WTC11 (cell line): ENCODE measurements at regions not wholly inside any gene's neighbourhood (a gene's known extent, or its start where the extent isn't known, plus 50 kb on each side); places are given as distances from the start of the nearest gene placed in this dataset.
A peak's percentile ranks its signal among the peaks of the same experiment; 100 is the strongest.

ENCODE experiments used
- ATAC-seq: fragments of 200-7000 bp; cut with Tn5 transposase; 2 replicates; pipeline ENCODE4 v1.10.0; 2021; ENCODE audit warnings: mild to moderate bottlenecking, moderate library complexity
- CTCF ChIA-PET: fragments of 300-600 bp; sonication (Branson Sonifier 250); formaldehyde crosslinking; loops from one replicate; lab custom pipeline; 2021; ENCODE audit warnings: antibody characterized with exemption; lab: Charles Lee
- POLR2A ChIA-PET: fragments of 350-600 bp; sonication (Branson Sonifier 250); formaldehyde crosslinking; loops from one replicate; lab custom pipeline; 2021; ENCODE audit warnings: antibody characterized with exemption; lab: Charles Lee
- DNase-seq: peaks from one replicate; pipeline ENCODE4 v3.0.0; 2021; ENCODE audit warnings: low spot score
- H3K27ac Mint-ChIP-seq: 2 replicates; pipeline ENCODE4 v1.8.0; 2021; ENCODE audit warnings: mixed read lengths
- H3K27me3 Mint-ChIP-seq: 2 replicates; pipeline ENCODE4 v1.8.0; 2021; ENCODE audit warnings: low read depth, mild to moderate bottlenecking, moderate library complexity, mixed read lengths
- H3K36me3 Mint-ChIP-seq: 2 replicates; pipeline ENCODE4 v1.8.0; 2021; ENCODE audit warnings: mixed read lengths
- H3K4me1 Mint-ChIP-seq: 2 replicates; pipeline ENCODE4 v1.8.0; 2022; ENCODE audit warnings: mixed read lengths
- H3K4me3 Mint-ChIP-seq: 2 replicates; pipeline ENCODE4 v1.8.0; 2021; ENCODE audit warnings: mild to moderate bottlenecking, moderate library complexity, mixed read lengths
- H3K9me3 Mint-ChIP-seq: 2 replicates; pipeline ENCODE4 v1.8.0; 2021; ENCODE audit warnings: mixed read lengths
- CBFB ChIP-seq: sonication (generic); formaldehyde crosslinking; IDR thresholded peaks from 2 replicates; pipeline ENCODE4 v1.8.1; 2022; ENCODE audit warnings: mild to moderate bottlenecking, low read depth, missing genetic modification reagents
- ESRRA ChIP-seq: sonication (generic); formaldehyde crosslinking; IDR thresholded peaks from 2 replicates; pipeline ENCODE4 v1.8.1; 2022; ENCODE audit warnings: mild to moderate bottlenecking, missing genetic modification reagents, borderline replicate concordance
- NFE2L1 ChIP-seq: sonication (generic); formaldehyde crosslinking; IDR thresholded peaks from 2 replicates; pipeline ENCODE4 v1.8.1; 2023; ENCODE audit warnings: missing genetic modification reagents
- NR3C1 ChIP-seq: sonication (generic); formaldehyde crosslinking; conservative IDR thresholded peaks from 2 replicates; pipeline ENCODE4 v1.8.1; 2023; ENCODE audit warnings: low read depth, mild to moderate bottlenecking, missing genetic modification reagents
- RELA ChIP-seq: sonication (generic); formaldehyde crosslinking; IDR thresholded peaks from 2 replicates; pipeline ENCODE4 v1.8.1; 2022; ENCODE audit warnings: missing genetic modification reagents, mild to moderate bottlenecking, borderline replicate concordance
- SMAD4 ChIP-seq: sonication (generic); formaldehyde crosslinking; IDR thresholded peaks from 2 replicates; pipeline ENCODE4 v1.8.0; 2022; ENCODE audit warnings: mild to moderate bottlenecking, missing genetic modification reagents
- SP1 ChIP-seq: sonication (generic); formaldehyde crosslinking; conservative IDR thresholded peaks from 2 replicates; pipeline ENCODE4 v1.8.1; 2022; ENCODE audit warnings: missing genetic modification reagents
- TCF7 ChIP-seq: sonication (generic); formaldehyde crosslinking; IDR thresholded peaks from 2 replicates; pipeline ENCODE4 v1.8.0; 2022; ENCODE audit warnings: mild to moderate bottlenecking, low read depth, missing genetic modification reagents, moderate library complexity
- TEAD1 ChIP-seq: sonication (generic); formaldehyde crosslinking; IDR thresholded peaks from 2 replicates; pipeline ENCODE4 v1.8.0; 2022; ENCODE audit warnings: mild to moderate bottlenecking, missing genetic modification reagents
- ZNF121 ChIP-seq: sonication (generic); formaldehyde crosslinking; IDR thresholded peaks from 2 replicates; pipeline ENCODE4 v1.8.0; 2023; ENCODE audit warnings: missing genetic modification reagents
- ZNF263 ChIP-seq: sonication (generic); formaldehyde crosslinking; IDR thresholded peaks from 2 replicates; pipeline ENCODE4 v1.8.1; 2022; ENCODE audit warnings: low read depth, mild to moderate bottlenecking, moderate library complexity, missing genetic modification reagents
- TF ChIP-seq, protein P1 (sequence below): sonication (generic); formaldehyde crosslinking; conservative IDR thresholded peaks from 2 replicates; pipeline ENCODE4 v1.8.1; 2022; ENCODE audit warnings: mild to moderate bottlenecking, missing genetic modification reagents
- TF ChIP-seq, protein P2 (sequence below): fragments of 200-600 bp; IDR thresholded peaks from 2 replicates; pipeline ENCODE4 v1.8.0; 2022; ENCODE audit warnings: antibody characterized with exemption
- TF ChIP-seq, protein P3 (sequence below): sonication (generic); formaldehyde crosslinking; IDR thresholded peaks from 2 replicates; pipeline ENCODE4 v1.8.0; 2022; ENCODE audit warnings: missing genetic modification reagents
- TF ChIP-seq, protein P4 (sequence below): sonication (generic); formaldehyde crosslinking; IDR thresholded peaks from 2 replicates; pipeline ENCODE4 v1.8.1; 2022; ENCODE audit warnings: low read depth, missing genetic modification reagents, borderline replicate concordance
- TF ChIP-seq, protein P5 (sequence below): sonication (generic); formaldehyde crosslinking; IDR thresholded peaks from 2 replicates; pipeline ENCODE4 v1.8.1; 2023; ENCODE audit warnings: mild to moderate bottlenecking, missing genetic modification reagents
- TF ChIP-seq, protein P6 (sequence below): fragments of 250-450 bp; sonication (Bioruptor Pico); IDR thresholded peaks from 2 replicates; pipeline ENCODE4 v2.1.2; 2022; ENCODE audit warnings: mild to moderate bottlenecking, moderate library complexity
- TF ChIP-seq, protein P7 (sequence below): sonication (generic); formaldehyde crosslinking; IDR thresholded peaks from 2 replicates; pipeline ENCODE4 v1.8.0; 2022; ENCODE audit warnings: mild to moderate bottlenecking, missing genetic modification reagents
- TF ChIP-seq, protein P8 (sequence below): sonication (generic); formaldehyde crosslinking; IDR thresholded peaks from 2 replicates; pipeline ENCODE4 v1.8.1; 2022; ENCODE audit warnings: low read depth, mild to moderate bottlenecking, moderate library complexity, missing genetic modification reagents, borderline replicate concordance

DNA sequence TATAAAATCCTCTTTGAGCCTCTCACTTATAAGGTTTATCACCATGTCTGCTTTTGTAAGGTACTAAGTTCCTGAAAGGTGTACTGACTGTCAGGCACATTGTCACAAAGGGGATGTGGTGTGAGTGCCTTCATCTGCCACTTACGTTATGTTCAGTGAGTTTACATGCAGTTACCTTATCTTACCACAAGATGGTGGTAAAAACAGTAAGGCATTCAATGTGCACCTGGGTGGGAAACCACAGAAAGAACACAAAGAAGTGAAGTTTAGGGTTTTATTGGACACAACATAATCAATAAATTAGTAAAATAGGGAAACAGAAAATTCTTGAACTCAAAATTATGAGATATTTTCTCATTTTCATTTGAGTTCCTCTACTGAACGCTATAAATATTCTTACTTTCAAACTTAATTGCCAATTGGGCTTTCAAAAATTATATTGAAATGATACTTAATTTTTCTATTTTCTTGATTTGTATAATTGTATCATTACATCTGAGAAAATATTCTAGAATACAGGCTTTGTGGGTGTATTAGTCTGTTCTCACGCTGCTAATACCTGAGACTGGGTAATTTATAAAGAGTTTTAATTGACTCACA, 650.8 kb downstream of the PCDH7 start:
- no peak for TF ChIP-seq ESRRA
- TF ChIP-seq, protein P1, sequence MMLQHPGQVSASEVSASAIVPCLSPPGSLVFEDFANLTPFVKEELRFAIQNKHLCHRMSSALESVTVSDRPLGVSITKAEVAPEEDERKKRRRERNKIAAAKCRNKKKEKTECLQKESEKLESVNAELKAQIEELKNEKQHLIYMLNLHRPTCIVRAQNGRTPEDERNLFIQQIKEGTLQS (CRISPR knock-in tag) = no peak
- TF ChIP-seq, protein P2, sequence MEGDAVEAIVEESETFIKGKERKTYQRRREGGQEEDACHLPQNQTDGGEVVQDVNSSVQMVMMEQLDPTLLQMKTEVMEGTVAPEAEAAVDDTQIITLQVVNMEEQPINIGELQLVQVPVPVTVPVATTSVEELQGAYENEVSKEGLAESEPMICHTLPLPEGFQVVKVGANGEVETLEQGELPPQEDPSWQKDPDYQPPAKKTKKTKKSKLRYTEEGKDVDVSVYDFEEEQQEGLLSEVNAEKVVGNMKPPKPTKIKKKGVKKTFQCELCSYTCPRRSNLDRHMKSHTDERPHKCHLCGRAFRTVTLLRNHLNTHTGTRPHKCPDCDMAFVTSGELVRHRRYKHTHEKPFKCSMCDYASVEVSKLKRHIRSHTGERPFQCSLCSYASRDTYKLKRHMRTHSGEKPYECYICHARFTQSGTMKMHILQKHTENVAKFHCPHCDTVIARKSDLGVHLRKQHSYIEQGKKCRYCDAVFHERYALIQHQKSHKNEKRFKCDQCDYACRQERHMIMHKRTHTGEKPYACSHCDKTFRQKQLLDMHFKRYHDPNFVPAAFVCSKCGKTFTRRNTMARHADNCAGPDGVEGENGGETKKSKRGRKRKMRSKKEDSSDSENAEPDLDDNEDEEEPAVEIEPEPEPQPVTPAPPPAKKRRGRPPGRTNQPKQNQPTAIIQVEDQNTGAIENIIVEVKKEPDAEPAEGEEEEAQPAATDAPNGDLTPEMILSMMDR = peak; percentile 80
- TF ChIP-seq CBFB (CRISPR knock-in tag) = no peak
- no peak for TF ChIP-seq SMAD4
- TF ChIP-seq, protein P3, sequence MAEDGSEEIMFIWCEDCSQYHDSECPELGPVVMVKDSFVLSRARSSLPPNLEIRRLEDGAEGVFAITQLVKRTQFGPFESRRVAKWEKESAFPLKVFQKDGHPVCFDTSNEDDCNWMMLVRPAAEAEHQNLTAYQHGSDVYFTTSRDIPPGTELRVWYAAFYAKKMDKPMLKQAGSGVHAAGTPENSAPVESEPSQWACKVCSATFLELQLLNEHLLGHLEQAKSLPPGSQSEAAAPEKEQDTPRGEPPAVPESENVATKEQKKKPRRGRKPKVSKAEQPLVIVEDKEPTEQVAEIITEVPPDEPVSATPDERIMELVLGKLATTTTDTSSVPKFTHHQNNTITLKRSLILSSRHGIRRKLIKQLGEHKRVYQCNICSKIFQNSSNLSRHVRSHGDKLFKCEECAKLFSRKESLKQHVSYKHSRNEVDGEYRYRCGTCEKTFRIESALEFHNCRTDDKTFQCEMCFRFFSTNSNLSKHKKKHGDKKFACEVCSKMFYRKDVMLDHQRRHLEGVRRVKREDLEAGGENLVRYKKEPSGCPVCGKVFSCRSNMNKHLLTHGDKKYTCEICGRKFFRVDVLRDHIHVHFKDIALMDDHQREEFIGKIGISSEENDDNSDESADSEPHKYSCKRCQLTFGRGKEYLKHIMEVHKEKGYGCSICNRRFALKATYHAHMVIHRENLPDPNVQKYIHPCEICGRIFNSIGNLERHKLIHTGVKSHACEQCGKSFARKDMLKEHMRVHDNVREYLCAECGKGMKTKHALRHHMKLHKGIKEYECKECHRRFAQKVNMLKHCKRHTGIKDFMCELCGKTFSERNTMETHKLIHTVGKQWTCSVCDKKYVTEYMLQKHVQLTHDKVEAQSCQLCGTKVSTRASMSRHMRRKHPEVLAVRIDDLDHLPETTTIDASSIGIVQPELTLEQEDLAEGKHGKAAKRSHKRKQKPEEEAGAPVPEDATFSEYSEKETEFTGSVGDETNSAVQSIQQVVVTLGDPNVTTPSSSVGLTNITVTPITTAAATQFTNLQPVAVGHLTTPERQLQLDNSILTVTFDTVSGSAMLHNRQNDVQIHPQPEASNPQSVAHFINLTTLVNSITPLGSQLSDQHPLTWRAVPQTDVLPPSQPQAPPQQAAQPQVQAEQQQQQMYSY (CRISPR knock-in tag) = no peak
- CTCF ChIA-PET = no interaction called here
- peaks cover 3% of the 10 kb centered on the region; the same call in 1 of the 2 replicates for H3K36me3 Mint-ChIP-seq
- peaks cover 23% of the 10 kb centered on the region for H3K9me3 Mint-ChIP-seq
- POLR2A ChIA-PET = no interaction called here
- H3K27me3 Mint-ChIP-seq = no peaks in the 10 kb centered on the region
- H3K4me3 Mint-ChIP-seq = no peak overlapping the region
- peak; percentile 81 for ATAC-seq
- no peak overlapping the region for H3K27ac Mint-ChIP-seq
- DNase-seq = no peak
- no peaks in the 10 kb centered on the region for H3K4me1 Mint-ChIP-seq

DNA sequence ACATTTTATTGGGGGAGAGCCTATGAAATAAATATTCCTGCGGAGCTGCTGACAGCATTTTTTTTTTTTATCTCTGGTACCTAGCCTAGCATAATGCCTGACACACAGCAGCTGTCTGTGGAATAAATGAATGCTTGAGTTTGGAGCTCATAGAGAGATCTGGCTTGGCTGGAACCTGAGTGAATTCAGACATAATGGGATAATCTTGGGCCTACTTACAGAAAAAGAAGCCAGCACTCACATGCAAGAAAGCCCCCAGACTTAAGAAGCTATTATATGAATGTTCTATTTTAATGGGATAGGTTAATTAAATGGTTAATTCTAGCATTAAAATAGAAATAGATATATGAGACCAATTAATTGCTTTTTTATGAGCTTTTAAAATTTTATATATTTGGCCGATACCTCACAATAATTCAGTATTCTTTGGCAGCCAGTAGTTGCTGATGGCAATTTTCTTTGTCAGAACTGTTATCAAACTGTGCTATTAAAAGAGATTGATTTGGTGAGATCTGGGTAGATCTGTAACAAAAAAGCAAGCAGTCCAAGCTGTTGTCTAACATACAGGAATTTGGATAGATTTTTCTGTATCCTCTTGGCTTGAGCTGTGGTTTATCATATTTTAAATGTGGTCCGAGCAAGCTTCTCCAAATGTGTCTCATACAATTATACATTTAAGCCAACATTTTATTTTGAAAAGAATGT, 654.2 kb downstream of the PCDH7 start:
- H3K27me3 Mint-ChIP-seq = no peaks in the 10 kb centered on the region
- POLR2A ChIA-PET = no interaction called here
- no peak for ATAC-seq
- H3K9me3 Mint-ChIP-seq = peaks cover 23% of the 10 kb centered on the region
- no peak overlapping the region for H3K4me3 Mint-ChIP-seq
- DNase-seq = no peak
- H3K36me3 Mint-ChIP-seq = peaks cover 3% of the 10 kb centered on the region; the same call in 1 of the 2 replicates
- no peaks in the 10 kb centered on the region for H3K4me1 Mint-ChIP-seq
- CTCF ChIA-PET = no interaction called here
- H3K27ac Mint-ChIP-seq = no peak overlapping the region
- TF ChIP-seq NFE2L1 (CRISPR knock-in tag) (no peak), TCF7 (no peak), SP1 (CRISPR knock-in tag) (no peak), ZNF121 (CRISPR knock-in tag) (no peak), ZNF263 (CRISPR knock-in tag) (no peak), TEAD1 (no peak), RELA (no peak), NR3C1 (CRISPR knock-in tag) (no peak)
- TF ChIP-seq, protein P4, sequence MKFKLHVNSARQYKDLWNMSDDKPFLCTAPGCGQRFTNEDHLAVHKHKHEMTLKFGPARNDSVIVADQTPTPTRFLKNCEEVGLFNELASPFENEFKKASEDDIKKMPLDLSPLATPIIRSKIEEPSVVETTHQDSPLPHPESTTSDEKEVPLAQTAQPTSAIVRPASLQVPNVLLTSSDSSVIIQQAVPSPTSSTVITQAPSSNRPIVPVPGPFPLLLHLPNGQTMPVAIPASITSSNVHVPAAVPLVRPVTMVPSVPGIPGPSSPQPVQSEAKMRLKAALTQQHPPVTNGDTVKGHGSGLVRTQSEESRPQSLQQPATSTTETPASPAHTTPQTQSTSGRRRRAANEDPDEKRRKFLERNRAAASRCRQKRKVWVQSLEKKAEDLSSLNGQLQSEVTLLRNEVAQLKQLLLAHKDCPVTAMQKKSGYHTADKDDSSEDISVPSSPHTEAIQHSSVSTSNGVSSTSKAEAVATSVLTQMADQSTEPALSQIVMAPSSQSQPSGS = no peak
- TF ChIP-seq, protein P5, sequence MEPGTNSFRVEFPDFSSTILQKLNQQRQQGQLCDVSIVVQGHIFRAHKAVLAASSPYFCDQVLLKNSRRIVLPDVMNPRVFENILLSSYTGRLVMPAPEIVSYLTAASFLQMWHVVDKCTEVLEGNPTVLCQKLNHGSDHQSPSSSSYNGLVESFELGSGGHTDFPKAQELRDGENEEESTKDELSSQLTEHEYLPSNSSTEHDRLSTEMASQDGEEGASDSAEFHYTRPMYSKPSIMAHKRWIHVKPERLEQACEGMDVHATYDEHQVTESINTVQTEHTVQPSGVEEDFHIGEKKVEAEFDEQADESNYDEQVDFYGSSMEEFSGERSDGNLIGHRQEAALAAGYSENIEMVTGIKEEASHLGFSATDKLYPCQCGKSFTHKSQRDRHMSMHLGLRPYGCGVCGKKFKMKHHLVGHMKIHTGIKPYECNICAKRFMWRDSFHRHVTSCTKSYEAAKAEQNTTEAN (CRISPR knock-in tag) = no peak
- TF ChIP-seq, protein P6, sequence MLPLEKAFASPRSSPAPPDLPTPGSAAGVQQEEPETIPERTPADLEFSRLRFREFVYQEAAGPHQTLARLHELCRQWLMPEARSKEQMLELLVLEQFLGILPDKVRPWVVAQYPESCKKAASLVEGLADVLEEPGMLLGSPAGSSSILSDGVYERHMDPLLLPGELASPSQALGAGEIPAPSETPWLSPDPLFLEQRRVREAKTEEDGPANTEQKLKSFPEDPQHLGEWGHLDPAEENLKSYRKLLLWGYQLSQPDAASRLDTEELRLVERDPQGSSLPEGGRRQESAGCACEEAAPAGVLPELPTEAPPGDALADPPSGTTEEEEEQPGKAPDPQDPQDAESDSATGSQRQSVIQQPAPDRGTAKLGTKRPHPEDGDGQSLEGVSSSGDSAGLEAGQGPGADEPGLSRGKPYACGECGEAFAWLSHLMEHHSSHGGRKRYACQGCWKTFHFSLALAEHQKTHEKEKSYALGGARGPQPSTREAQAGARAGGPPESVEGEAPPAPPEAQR (CRISPR knock-in tag) = no peak
- TF ChIP-seq, protein P7, sequence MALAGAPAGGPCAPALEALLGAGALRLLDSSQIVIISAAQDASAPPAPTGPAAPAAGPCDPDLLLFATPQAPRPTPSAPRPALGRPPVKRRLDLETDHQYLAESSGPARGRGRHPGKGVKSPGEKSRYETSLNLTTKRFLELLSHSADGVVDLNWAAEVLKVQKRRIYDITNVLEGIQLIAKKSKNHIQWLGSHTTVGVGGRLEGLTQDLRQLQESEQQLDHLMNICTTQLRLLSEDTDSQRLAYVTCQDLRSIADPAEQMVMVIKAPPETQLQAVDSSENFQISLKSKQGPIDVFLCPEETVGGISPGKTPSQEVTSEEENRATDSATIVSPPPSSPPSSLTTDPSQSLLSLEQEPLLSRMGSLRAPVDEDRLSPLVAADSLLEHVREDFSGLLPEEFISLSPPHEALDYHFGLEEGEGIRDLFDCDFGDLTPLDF (CRISPR knock-in tag) = no peak
- TF ChIP-seq, protein P8, sequence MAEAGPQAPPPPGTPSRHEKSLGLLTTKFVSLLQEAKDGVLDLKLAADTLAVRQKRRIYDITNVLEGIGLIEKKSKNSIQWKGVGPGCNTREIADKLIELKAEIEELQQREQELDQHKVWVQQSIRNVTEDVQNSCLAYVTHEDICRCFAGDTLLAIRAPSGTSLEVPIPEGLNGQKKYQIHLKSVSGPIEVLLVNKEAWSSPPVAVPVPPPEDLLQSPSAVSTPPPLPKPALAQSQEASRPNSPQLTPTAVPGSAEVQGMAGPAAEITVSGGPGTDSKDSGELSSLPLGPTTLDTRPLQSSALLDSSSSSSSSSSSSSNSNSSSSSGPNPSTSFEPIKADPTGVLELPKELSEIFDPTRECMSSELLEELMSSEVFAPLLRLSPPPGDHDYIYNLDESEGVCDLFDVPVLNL (CRISPR knock-in tag) = no peak
